ENCODE measurements at regions not wholly inside any gene's neighbourhood (a gene's known extent, or its start where the extent isn't known, plus 50 kb on each side); places are given as distances from the start of the nearest gene placed in this dataset.

DNA sequence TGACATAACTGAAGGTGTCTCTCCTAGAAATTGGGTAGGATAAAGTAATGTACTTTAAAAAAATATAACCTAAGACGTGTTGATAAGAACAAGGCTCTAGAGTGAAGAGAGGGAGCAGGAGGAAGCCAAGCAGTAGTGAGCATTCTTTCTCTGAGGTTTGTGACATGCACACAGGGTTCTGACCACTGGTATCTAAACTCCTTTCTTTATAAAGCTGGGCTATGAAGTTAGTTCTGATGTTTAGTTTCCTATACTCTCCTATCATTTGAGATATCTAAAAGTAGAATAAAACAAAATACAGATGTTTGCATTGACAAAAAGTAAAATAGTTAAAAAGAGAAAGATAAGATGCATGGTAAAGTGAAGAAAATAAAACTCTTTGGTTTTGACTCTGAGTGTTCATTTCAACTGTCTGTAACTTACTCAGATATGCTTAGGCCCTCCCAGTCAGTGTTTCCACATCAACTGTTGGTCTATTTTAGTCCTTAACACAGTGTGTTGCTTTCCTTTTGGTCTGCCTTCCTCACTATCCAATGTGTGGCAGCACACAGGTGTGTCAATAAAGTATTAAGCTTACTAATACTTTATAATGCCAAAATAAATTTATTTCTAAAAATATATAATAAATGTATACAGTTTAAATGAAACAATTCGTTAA lies 543.5 kb downstream of the PTPRC start:
- Histone ChIP-seq H3K4me1 (ENCODE audit: control insufficient read depth, insufficient read depth, low read length) (no peaks in the 10 kb centered on the region), H3K36me3 (ENCODE audit: control insufficient read depth, insufficient read depth, low read length) (no peaks in the 10 kb centered on the region), H3K9me3 (ENCODE audit: control insufficient read depth, insufficient read depth, low read length) (no peaks in the 10 kb centered on the region), H3K27me3 (ENCODE audit: control insufficient read depth, insufficient read depth, low read length) (no peaks in the 10 kb centered on the region), H3K4me3 (ENCODE audit: low read length) (no peak overlapping the region), H3K27ac (ENCODE audit: low read length) (no peak overlapping the region)
- WGBS (ENCODE audit: insufficient coverage, insufficient read length), result no CpG with 5 or more reads among the region's 2 CpGs
- DNase-seq (ENCODE audit: low read depth, low spot score), result no peak

DNA sequence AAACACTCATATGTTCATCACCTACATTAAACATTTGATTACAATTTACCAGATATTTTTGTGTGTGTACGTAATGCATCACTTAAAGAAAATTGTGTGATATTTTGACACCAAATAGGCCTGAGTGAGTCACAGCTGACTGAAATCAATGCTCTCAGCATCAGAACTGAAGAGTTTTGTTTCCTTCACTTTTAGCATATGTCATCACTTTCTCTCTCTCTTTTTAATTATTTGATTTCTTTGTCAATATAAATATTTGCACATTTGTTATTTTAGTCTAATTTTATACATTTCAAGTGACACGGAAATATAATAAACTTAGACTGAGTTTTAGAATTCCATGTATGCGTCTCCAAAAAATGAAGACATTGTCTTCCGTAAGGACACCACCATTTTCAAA lies 545.3 kb downstream of the PTPRC start:
- Histone ChIP-seq H3K27ac (ENCODE audit: low read length) (no peak overlapping the region), H3K27me3 (ENCODE audit: control insufficient read depth, insufficient read depth, low read length) (no peaks in the 10 kb centered on the region), H3K9me3 (ENCODE audit: control insufficient read depth, insufficient read depth, low read length) (no peaks in the 10 kb centered on the region), H3K4me1 (ENCODE audit: control insufficient read depth, insufficient read depth, low read length) (no peaks in the 10 kb centered on the region), H3K36me3 (ENCODE audit: control insufficient read depth, insufficient read depth, low read length) (no peaks in the 10 kb centered on the region), H3K4me3 (ENCODE audit: low read length) (no peak overlapping the region)
- WGBS (ENCODE audit: insufficient coverage, insufficient read length), result no CpG with 5 or more reads among the region's 4 CpGs
- no peak for DNase-seq (ENCODE audit: low read depth, low spot score)

DNA sequence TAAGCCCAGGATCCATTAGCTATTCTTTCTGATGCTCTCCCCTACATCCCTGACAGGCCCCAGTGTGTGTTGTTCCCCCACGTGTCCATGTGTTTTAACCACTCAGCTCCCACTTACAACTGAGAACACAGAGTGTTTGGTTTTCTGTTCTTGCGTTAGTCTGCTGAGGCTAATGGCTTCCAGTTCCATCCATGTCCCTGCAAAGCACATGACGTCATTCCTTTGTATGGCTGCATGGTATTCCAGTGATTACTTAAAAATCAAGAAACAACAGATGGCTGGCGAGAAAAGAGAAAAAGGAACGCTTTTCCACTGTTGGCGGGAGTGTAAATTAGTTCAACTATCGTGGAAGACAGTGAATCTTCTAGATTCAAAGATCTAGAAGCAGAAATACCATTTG lies 556.0 kb downstream of the PTPRC start:
- H3K27me3 ChIP-seq (ENCODE audit: control insufficient read depth, insufficient read depth, low read length), result no peaks in the 10 kb centered on the region
- H3K36me3 ChIP-seq (ENCODE audit: control insufficient read depth, insufficient read depth, low read length), result no peaks in the 10 kb centered on the region
- no CpG with 5 or more reads among the region's 7 CpGs for WGBS (ENCODE audit: insufficient coverage, insufficient read length)
- H3K9me3 ChIP-seq (ENCODE audit: control insufficient read depth, insufficient read depth, low read length), result no peaks in the 10 kb centered on the region
- no peak overlapping the region for H3K27ac ChIP-seq (ENCODE audit: low read length)
- no peaks in the 10 kb centered on the region for H3K4me1 ChIP-seq (ENCODE audit: control insufficient read depth, insufficient read depth, low read length)
- DNase-seq (ENCODE audit: low read depth, low spot score), result no peak
- no peak overlapping the region for H3K4me3 ChIP-seq (ENCODE audit: low read length)

DNA sequence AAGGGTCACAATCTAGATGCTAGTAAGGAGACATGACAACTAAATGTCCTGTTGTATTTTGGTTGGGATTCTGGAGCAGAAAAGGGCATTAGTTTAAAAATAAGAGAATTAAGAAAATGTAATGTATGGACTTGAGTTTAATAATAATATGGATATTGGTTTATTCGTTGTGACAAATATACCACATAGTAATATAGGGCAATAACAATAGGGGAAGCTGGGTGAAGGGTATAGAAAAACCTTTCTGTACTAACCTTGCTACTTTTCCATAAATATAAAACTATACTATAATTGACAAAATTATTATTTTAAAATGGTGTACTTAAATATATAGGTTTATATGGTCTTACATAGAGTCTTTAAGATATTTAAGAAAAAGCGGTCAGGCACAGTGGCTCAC lies 558.9 kb downstream of the PTPRC start:
- WGBS (ENCODE audit: insufficient coverage, insufficient read length), result 100% methylated on average over 1 of the region's 2 CpGs

DNA sequence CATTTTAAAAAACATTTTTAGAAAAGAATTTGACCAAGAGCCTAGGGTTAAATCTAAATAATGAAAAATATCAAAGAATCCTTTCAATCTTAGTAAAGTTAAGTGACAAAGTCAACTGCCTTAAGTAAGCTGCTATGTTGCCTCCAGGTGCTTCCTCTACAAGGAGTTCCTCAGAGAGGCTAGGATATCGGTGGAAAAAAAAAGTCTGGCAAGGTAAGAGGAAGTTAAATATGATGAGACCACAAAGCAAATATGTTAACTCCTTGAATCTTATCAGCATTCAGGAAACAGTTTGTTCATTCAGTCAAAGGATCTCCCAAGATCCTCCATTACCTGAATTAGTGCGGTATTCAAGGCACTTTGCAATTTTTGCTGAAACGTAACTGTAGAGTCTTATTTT lies 563.5 kb downstream of the PTPRC start:
- no peak overlapping the region for H3K27ac ChIP-seq (ENCODE audit: low read length)
- no peaks in the 10 kb centered on the region for H3K27me3 ChIP-seq (ENCODE audit: control insufficient read depth, insufficient read depth, low read length)
- H3K4me1 ChIP-seq (ENCODE audit: control insufficient read depth, insufficient read depth, low read length), result no peaks in the 10 kb centered on the region
- no CpG with 5 or more reads among the region's 3 CpGs for WGBS (ENCODE audit: insufficient coverage, insufficient read length)
- no peaks in the 10 kb centered on the region for H3K9me3 ChIP-seq (ENCODE audit: control insufficient read depth, insufficient read depth, low read length)
- no peak for DNase-seq (ENCODE audit: low read depth, low spot score)
- H3K36me3 ChIP-seq (ENCODE audit: control insufficient read depth, insufficient read depth, low read length), result no peaks in the 10 kb centered on the region
- no peak overlapping the region for H3K4me3 ChIP-seq (ENCODE audit: low read length)

More for the DNA sequence above, 558.9 kb downstream of the PTPRC start:
- Histone ChIP-seq H3K27me3 (ENCODE audit: control insufficient read depth, insufficient read depth, low read length) (no peaks in the 10 kb centered on the region), H3K27ac (ENCODE audit: low read length) (no peak overlapping the region), H3K4me1 (ENCODE audit: control insufficient read depth, insufficient read depth, low read length) (no peaks in the 10 kb centered on the region), H3K4me3 (ENCODE audit: low read length) (no peak overlapping the region), H3K36me3 (ENCODE audit: control insufficient read depth, insufficient read depth, low read length) (no peaks in the 10 kb centered on the region), H3K9me3 (ENCODE audit: control insufficient read depth, insufficient read depth, low read length) (no peaks in the 10 kb centered on the region)
- no peak for DNase-seq (ENCODE audit: low read depth, low spot score)

DNA sequence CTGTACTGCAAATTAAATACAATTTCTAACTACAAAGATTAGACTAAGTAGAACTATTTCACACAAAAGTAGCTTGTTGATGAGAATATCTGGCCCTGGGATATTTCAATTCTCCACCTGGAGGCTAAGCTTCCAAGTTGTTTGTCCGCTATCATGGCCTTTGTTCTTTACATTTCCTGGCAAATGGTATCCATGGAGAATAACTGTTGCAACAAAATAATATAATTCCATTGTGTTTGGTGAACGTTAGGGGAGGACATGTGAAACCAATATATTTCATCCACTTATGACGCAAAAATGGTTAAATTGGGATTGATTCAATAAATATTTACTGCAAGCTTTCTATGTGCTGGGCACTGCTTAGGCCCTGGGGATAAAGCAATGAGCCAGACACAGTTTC lies 565.4 kb downstream of the PTPRC start:
- H3K27me3 ChIP-seq (ENCODE audit: control insufficient read depth, insufficient read depth, low read length), result no peaks in the 10 kb centered on the region
- no peaks in the 10 kb centered on the region for H3K9me3 ChIP-seq (ENCODE audit: control insufficient read depth, insufficient read depth, low read length)
- no peak for DNase-seq (ENCODE audit: low read depth, low spot score)
- H3K4me3 ChIP-seq (ENCODE audit: low read length), result no peak overlapping the region
- H3K4me1 ChIP-seq (ENCODE audit: control insufficient read depth, insufficient read depth, low read length), result no peaks in the 10 kb centered on the region
- no peaks in the 10 kb centered on the region for H3K36me3 ChIP-seq (ENCODE audit: control insufficient read depth, insufficient read depth, low read length)
- no peak overlapping the region for H3K27ac ChIP-seq (ENCODE audit: low read length)
- no CpG with 5 or more reads among the region's 3 CpGs for WGBS (ENCODE audit: insufficient coverage, insufficient read length)

DNA sequence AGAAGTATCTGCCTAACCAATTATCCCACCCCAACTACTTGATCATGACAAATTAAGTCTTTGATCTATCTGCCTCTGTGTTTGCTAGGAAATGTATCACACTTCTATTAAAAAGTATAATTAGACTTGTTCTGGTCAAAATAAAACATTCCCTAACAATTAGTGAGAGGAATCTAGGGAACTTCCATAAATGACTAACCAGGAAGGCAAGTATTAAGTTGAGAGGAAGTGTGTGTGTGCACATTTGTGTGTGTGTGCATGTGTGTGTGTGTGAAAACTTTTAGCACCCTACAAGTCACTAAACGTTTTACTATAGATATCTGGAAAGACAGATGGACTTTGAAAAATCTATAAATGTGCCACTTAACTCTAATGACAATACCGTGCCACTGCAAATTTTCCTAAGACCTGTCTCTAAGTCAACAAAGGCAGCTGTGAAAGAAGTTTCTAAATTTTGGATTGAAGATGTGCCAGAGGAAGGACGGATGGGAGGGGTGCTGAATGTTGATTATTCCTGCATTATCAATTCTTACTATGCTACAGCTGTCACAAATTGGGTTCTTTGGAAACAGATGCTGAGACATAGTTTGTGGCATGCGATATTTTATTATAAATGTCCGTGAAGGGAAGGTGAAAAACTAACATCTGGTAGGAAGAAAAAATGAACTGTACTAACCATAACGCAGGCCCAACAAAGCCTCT lies 567.1 kb downstream of the PTPRC start:
- no peak for DNase-seq (ENCODE audit: low read depth, low spot score)
- no peak overlapping the region for H3K4me3 ChIP-seq (ENCODE audit: low read length)
- H3K4me1 ChIP-seq (ENCODE audit: control insufficient read depth, insufficient read depth, low read length), result no peaks in the 10 kb centered on the region
- no peaks in the 10 kb centered on the region for H3K9me3 ChIP-seq (ENCODE audit: control insufficient read depth, insufficient read depth, low read length)
- no peak overlapping the region for H3K27ac ChIP-seq (ENCODE audit: low read length)
- no peaks in the 10 kb centered on the region for H3K36me3 ChIP-seq (ENCODE audit: control insufficient read depth, insufficient read depth, low read length)
- H3K27me3 ChIP-seq (ENCODE audit: control insufficient read depth, insufficient read depth, low read length), result no peaks in the 10 kb centered on the region
- WGBS (ENCODE audit: insufficient coverage, insufficient read length), result no CpG with 5 or more reads among the region's 6 CpGs

DNA sequence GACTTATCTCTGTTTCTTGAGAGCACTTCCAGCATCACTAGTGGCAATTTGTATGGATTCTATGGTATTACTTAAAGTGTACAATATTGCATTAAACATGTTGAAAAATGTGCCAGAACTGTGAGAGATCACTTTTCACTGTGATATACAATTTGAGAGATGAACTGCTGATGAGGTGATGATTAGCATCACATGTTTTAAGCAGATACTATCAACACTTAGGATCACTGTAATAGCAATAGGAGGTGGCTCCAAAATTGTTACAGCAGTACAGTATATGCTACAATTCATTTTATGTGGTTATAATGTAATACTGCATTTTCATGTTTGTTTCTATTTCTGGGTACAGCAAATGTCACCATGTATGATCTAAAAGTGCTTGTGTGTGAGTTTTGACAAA lies 570.0 kb downstream of the PTPRC start:
- H3K36me3 ChIP-seq (ENCODE audit: control insufficient read depth, insufficient read depth, low read length), result no peaks in the 10 kb centered on the region
- H3K9me3 ChIP-seq (ENCODE audit: control insufficient read depth, insufficient read depth, low read length), result no peaks in the 10 kb centered on the region
- no peaks in the 10 kb centered on the region for H3K4me1 ChIP-seq (ENCODE audit: control insufficient read depth, insufficient read depth, low read length)
- no peak for DNase-seq (ENCODE audit: low read depth, low spot score)
- H3K4me3 ChIP-seq (ENCODE audit: low read length), result no peak overlapping the region
- no peak overlapping the region for H3K27ac ChIP-seq (ENCODE audit: low read length)
- no peaks in the 10 kb centered on the region for H3K27me3 ChIP-seq (ENCODE audit: control insufficient read depth, insufficient read depth, low read length)

DNA sequence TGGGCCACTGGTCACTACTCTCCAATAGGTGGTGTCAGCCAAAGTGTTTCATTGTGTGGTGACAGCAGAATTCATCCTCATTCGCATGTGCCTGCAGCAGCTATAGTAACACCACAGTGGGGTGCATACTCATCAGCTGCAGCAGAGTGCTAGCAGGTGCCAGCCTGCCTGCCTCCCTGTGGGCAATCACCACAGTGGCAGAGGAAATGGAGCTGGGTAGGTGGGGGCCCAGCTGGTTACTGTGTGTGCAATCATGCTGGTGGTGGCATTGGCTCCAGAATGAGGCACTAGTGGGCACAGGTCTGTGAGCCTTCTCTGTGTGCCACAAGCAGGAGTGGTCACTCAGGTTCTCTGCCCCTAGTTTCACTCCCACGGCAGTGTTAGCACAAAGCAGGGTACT lies 579.2 kb downstream of the PTPRC start:
- DNase-seq (ENCODE audit: low read depth, low spot score), result no peak

DNA sequence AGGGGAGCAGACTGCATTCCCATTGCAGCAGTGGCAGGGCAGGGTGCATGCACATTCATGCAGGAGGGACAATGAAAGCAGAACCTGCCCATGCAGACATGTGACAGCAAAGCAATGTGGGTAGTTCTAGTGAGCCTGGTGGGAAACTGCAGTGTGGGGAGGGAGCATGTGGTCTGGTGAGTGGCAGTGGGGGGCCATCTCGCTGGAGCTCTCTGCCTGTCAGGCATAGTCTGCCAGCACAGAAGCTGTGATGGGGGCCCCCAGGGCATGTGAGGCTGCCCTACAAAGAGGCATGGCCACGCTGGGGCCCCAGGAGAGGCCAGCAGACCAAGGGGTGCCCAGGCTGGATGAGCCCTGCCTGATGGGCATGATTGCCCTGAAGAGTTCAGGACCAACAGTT lies 579.7 kb downstream of the PTPRC start:
- no peaks in the 10 kb centered on the region for H3K27me3 ChIP-seq (ENCODE audit: control insufficient read depth, insufficient read depth, low read length)
- H3K4me3 ChIP-seq (ENCODE audit: low read length), result no peak overlapping the region
- H3K27ac ChIP-seq (ENCODE audit: low read length), result no peak overlapping the region
- H3K36me3 ChIP-seq (ENCODE audit: control insufficient read depth, insufficient read depth, low read length), result no peaks in the 10 kb centered on the region
- H3K9me3 ChIP-seq (ENCODE audit: control insufficient read depth, insufficient read depth, low read length), result no peaks in the 10 kb centered on the region
- WGBS (ENCODE audit: insufficient coverage, insufficient read length), result no CpG with 5 or more reads among the region's 2 CpGs
- DNase-seq (ENCODE audit: low read depth, low spot score), result no peak
- H3K4me1 ChIP-seq (ENCODE audit: control insufficient read depth, insufficient read depth, low read length), result no peaks in the 10 kb centered on the region

More for the DNA sequence above, 579.2 kb downstream of the PTPRC start:
- WGBS (ENCODE audit: insufficient coverage, insufficient read length), result no CpG with 5 or more reads among the region's 2 CpGs
- Histone ChIP-seq H3K4me1 (ENCODE audit: control insufficient read depth, insufficient read depth, low read length) (no peaks in the 10 kb centered on the region), H3K36me3 (ENCODE audit: control insufficient read depth, insufficient read depth, low read length) (no peaks in the 10 kb centered on the region), H3K27ac (ENCODE audit: low read length) (no peak overlapping the region), H3K27me3 (ENCODE audit: control insufficient read depth, insufficient read depth, low read length) (no peaks in the 10 kb centered on the region), H3K9me3 (ENCODE audit: control insufficient read depth, insufficient read depth, low read length) (no peaks in the 10 kb centered on the region), H3K4me3 (ENCODE audit: low read length) (no peak overlapping the region)

DNA sequence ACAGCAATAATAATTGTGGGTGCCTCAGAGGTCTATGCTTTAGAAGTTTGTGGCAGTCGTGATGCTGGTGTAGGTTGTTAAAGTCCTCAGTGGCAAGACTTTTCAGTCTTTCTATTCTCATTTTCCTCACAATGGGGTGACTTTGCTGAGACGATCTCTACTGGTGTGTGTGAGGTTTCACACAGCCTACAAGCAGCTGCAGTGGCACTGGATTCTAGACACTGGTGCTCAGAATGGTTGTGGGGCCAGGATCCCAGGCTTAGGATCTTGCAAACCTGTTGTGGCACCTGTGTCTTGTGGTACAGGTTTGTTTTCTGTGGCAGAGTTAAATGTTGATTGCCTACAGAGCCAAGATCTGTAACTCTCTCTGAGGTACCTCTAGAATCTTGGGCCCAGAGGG lies 581.2 kb downstream of the PTPRC start:
- H3K9me3 ChIP-seq (ENCODE audit: control insufficient read depth, insufficient read depth, low read length), result no peaks in the 10 kb centered on the region
- H3K27ac ChIP-seq (ENCODE audit: low read length), result no peak overlapping the region
- no peak for DNase-seq (ENCODE audit: low read depth, low spot score)
- no CpG with 5 or more reads among the region's 2 CpGs for WGBS (ENCODE audit: insufficient coverage, insufficient read length)
- no peaks in the 10 kb centered on the region for H3K4me1 ChIP-seq (ENCODE audit: control insufficient read depth, insufficient read depth, low read length)
- no peaks in the 10 kb centered on the region for H3K36me3 ChIP-seq (ENCODE audit: control insufficient read depth, insufficient read depth, low read length)
- H3K27me3 ChIP-seq (ENCODE audit: control insufficient read depth, insufficient read depth, low read length), result no peaks in the 10 kb centered on the region
- no peak overlapping the region for H3K4me3 ChIP-seq (ENCODE audit: low read length)
